Suppressor macrophage (primary cell): ENCODE measurements at regions not wholly inside any gene's neighbourhood (a gene's known extent, or its start where the extent isn't known, plus 50 kb on each side); places are given as distances from the start of the nearest gene placed in this dataset.

Source experiments
- DNase-seq, 4 experiments: peaks; one replicate each; pipeline ENCODE4 v3.0.0-alpha.2; 2020 to 2022

DNA sequence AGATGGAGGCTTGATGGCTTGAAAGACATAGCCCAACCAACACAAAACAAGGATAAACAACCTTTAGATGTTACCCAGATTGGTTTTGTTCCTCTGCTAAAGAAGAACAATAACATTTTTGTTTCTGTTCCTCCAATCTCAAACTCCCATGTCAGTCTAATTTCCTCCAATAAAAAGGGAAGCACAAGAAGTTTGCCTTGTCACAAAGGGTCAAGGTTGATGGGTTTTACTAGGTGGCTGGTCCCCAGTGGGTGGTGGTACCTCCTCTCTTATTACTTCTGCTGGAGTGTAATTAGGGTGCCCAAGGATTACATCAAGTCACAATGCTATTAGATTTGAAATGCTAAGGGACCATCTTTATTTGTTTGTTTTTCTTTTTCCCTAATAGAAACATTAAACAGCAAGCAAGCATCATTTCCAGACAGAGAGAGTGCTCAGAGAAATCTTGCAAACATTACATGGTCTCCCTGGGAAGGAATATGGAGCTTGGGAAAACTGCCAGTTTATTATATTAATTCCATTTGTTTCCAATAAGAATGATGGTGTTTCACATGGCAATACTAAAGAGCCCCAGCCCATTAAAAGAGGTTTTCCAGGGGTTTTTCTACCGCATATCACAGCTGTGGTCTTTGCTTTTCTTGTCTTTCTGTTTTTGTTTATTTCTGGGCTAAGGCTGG is 78.3 kb upstream of the AOAH start:
- DNase-seq = peak in 2 of 4 experiments; percentile 21 to 40

DNA sequence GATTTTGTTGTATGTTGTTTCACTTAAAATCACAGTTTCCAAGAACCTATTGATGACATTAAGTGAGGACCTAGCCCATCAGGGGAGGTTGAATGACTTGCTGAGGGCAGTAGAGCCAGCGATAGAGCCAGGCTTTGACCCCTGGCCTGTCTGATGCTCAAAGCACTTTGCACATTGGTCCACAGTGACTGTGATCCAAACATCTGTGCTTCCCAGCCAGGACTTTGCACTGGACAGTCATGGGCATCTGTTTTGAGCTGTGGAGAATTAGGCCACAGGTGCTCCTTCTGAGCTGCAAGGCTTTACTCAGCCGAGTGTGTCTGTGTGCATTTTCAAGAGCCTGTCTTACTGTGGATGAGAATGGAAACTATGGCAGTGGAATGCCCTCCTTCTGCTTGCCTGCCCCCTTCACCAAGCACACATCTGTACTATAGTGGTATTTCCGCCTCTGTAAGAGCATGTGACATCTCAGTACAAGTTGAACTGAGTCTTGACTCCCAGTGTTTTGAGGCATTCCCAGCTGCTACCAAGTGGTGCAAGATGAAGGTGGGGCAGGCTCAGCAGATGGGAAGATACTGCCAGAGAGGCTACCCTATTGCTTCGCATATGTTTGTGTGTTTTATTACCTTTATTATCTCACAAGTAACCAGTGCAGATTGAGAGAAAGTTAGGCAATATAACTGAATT is 72.7 kb upstream of the AOAH start:
- DNase-seq = peak in 1 of 4 experiments; percentile 11

DNA sequence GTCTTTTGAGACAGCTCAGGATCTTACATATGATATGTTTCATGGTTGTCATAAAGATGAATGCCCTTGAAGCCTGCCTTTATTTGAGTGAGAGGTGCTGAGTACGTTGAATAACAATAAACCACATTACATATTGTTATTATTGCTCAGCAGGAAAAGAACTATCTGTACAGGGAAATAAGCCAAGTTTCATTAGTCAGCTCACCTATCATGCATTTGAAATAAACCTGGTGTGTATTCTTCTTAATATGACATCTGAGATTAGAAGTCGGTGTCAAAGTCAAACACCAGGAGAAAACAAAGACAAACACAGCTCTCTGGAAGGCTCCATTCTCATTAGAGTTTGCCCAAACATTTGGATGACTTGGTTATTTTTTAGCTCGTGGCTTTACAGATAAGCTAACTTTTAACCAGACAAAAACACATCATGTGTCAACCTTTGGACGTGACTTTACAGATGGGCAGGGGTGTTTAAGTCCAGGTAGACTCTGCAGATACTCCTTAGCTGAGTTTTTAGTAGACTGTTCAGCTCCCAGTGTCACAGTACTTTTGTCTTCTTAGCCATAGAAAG is 71.2 kb upstream of the AOAH start:
- DNase-seq = no peak

DNA sequence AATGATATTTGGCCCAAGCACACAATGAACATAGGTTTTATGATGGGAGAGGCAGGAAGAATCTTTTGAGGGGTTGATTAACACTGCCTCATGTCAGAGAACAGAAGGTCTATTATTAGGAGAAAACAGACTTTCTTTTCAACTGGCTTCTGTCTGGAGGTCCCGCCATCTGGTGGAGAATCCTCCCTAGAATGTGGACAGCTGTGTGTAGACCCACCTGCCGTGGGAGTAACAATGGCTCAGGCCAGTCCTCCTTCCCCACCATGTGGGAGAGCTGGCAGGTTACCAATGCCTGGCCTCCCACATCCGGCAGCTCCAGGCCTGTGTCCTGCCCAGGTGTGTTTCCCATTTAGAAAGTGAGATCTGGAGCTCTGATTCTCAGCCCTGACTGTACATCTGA is 70.4 kb upstream of the AOAH start:
- no peak for DNase-seq

DNA sequence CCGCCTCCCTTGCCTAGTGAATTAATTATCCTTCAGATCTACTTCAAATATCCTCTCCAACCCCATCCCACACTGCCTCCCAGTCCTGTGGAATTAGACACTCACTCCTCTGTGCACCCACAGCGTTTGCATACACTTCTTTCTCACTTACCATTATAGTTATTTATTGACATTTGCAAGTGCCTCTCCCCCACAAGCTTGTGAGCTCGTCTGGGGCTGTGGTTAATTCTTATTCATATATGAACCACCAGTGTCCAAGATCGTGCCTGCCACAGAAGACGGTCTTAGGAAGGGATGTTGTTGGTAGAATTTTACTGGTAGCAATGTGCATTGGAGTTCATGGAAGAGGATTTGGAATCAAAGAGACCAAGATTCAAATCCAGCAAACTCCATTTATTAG is 68.1 kb upstream of the AOAH start:
- DNase-seq = no peak

DNA sequence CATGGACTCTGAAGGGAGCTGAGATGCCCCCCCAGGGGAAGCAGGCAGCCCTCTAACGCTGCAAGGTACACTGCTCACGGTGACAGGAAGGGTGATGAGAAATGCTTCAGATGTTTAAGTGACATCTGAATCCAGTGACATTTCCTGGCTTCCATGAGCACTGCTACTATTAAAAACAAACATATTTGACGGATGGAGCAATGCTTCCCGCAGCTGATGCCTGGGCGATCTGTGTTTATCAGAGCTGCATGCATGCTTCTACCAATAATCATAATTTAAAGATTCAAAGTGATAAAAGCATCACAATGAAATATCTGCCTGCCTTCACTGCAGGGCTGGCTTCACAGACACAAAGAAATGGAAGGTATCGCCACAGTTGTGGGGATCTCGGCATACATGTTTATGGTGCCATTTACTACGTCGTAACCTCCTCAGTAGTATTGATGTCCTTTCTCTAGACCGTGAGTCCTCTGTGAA is 66.1 kb upstream of the AOAH start:
- DNase-seq = no peak

DNA sequence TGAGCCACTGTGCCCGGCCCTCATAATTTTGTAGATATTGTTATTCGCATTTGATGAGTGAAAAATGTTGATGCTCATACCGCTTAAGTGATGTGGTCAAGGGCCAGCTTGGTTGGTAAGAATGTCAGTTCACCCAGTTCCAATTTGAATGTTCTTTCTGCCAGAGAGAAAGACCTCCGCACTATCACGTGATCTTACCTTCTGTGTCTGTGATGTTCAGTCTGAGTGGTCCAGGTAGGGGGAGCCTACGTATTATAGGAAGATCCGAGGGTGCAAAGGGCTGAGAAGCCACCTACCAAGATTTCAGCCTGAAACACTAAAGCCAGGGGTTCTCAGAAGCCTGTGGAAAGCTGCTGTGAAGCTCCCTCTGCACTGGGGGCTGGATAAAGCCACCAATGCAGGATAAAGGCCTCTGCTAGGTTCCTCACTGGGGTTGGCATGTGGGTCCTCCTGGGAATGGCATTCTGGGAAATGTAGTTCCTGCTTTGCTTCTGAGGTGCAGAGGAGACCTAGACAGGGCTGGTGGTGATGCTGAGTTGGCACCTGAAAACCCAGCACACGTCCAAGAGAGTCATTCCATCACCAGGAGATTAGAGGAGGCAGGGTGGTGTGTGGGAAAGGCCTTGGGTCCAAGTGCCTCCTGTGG is 64.7 kb upstream of the AOAH start:
- no peak for DNase-seq

DNA sequence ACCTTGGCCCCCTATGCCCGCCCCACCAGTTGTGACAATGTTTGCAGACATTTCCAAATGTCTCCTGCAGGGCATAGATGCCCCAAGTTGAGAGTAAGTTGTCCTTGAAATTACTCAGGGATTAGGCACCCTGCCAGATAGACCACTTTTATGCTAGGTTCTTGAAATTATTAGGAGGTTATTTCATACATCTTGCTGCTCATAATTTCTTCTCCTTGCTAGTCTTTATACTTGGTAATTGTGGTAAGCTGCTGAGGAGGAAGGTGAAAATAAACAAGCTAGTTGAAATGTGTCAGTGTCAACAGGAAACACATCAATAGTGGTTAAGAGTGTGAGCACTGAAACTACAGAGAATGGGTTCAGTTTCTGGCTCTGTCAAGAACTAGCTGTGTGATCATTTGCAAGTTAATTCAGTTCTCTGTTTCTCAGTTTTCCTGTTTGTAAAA is 63.7 kb upstream of the AOAH start:
- DNase-seq = no peak

DNA sequence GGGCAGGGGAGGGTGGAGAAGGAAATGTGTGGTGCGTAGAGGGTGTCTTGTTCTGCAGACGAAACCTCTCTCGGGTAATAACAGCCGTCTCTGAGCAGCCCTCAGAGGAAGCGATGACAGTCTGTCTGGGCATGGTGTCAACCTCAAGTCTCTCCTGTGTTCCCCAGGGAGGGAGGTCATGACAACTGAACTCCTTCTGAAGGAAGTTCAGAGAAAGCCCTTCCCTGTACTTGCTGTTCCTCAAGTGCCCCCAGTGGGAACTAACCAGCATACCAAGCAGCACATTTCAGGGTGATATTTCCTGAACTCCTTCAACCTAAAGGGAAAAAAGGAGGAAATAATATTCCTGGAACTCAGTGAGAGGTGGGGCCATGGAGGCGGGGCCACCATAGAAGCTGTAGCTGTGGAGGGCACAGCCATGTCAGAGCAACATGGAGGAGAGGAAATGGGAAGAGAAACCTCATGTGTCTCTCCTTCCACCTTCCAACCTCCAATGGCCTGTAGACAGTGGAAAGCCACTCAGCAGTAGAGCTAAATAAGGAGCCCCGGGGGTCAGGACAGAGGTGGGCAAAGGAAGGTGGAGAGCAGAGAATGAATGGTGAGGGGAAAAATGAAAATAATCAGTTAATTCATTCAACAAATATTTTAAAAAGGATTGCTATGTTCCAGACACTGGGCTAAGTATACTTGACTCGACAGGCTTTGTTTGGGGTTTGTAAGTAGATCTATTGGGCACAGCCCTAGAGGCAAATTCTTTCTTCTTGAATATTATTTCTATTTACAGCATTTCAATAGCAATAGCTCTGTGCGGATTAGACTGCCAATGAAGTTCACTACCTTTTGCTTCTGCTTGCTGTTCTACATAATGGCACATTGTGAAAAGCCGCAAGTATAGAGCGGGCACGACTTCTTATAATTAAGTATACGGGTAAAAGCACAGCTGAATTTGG is 61.0 kb upstream of the AOAH start:
- peak; percentile 71 to 89 (median 79) for DNase-seq

DNA sequence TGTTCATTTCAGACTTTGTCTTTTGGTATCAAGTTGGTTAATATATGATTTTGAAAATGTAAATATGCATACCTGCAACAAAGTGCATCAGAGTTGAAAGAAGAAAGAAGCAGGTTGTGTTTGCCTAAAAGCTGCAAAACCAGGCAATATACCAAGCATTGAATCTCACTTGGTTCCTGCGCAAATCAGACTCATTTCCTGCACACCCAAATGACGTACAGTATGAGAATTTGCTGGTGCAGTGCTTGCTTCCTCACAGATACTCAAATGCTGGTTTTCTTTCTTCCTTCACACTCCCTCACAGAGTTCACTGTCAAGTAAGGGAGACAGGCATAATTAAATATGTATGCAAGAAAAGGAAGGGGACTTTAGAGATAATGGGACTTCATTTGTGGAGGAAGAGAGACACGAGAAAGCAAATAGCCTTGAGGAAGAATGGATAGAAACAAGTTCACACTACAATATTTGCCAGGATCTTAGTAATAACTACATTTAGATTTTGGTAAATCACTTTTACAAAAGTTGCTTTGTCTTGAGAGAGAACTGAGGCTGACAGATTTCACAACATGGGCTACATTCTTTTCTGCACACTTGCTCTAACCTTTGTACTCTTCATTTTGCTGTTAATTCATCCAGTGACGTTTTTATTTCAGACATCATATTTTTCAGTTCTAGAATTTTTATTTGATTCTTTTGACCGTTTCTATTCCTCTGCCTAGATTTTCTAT is 56.9 kb upstream of the AOAH start:
- DNase-seq = peak; percentile 14 to 54 (median 36)

DNA sequence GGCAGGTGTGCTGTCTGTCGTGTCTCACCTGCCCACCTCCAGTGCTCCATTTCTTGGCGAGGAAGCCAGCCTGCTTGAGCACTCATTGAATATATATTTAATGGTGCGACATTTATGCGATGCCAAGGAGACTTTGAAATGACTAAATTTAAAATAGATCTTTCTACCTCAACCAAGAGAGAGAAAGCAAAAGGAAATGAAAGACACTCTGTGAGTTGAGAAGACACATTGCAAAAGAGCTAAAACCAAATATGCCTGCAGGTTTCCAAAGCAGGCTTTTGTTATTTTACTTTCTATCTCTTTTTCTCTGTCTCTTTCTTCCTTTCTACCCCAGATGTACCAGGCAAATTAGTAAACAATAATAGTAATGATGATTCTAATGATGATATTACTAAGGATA is 53.6 kb upstream of the AOAH start:
- no peak for DNase-seq

DNA sequence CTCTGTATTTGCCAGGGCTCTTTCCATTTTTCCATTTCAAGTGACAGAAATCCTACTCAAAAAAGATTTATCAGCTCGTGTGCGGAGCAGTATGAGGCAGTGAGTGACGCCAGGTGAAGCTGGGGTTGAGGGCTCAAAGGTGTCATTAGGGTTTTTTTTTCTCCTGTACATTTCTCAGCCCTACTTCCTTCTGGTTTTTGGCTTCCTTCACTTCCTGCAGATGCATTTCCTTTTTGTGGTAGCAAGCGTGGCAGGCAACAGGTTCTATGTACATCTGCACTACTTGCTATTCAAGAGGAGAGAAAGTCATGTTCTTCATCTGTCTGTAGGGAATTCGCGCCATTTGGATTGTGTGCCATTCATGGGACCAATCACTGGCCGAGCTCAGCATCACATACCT is 52.8 kb upstream of the AOAH start:
- peak in 1 of 4 experiments; percentile 33 for DNase-seq

DNA sequence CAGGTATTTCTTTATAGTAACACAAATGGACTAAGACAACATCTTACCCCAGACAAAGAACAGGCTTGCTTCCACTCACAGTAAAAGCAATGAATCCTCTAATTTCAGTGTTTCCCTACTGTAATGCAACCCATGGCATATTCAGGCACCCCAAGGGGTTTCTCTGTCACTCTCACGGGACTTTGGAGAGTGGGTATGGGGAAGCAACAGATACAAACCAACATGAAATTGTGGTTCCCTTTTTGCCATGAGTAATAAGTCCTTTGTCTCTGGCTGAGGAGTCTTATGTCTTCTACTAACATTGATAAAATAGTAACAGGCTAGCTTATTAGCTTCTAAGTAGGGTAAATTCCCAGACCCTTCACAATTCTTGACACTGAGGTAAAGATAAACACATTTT is 51.4 kb upstream of the AOAH start:
- peak; percentile 85 to 96 (median 90) for DNase-seq

DNA sequence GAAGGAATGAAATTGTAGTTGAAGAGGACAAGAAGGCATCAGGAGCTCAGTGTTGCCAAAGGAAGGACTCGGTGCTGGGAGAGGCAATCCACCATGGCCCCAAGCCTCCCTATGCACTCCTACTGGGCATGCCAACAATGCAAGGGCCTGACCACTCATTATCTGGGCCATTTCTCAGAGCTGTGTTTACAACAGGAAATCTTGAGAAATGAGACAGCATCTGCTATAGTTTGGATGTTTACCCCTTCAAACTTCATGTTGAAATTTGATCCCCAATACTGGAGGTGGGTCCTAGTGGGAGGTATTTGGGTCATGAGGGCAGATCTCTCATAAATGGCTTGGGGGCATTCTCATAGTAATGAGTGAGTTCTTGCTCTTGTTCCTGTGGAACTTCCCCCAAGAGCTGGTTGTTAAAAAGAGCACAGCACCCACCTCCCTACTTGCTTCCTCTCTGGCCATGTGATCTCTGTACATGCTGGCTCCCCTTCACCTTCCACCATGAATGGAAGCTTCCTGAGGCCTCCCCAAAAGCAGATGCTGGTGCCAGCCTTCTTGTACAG is 50.8 kb upstream of the AOAH start:
- peak; percentile 67 to 84 (median 78) for DNase-seq
